Subcutaneous abdominal adipose tissue (tissue), 5 donors: ENCODE measurements at regions not wholly inside any gene's neighbourhood (a gene's known extent, or its start where the extent isn't known, plus 50 kb on each side); places are given as distances from the start of the nearest gene placed in this dataset.

ENCODE experiments used
- H3K27ac ChIP-seq: one replicate; pipeline ENCODE4 v1.7.0; 2013; ENCODE audit warnings: low read depth, mild to moderate bottlenecking, inconsistent platforms, low read length, moderate library complexity
- H3K27me3 ChIP-seq, 5 donors: one replicate each; pipeline ENCODE4 v1.7.0; 2013; ENCODE audit warnings: low read length in 5 of 5, inconsistent platforms in 1 of 5; ENCODE audit not compliant: control insufficient read depth in 5 of 5, insufficient read depth in 4 of 5
- H3K36me3 ChIP-seq, 5 donors: one replicate each; pipeline ENCODE4 v1.7.0; 2013; ENCODE audit warnings: low read length in 5 of 5; ENCODE audit not compliant: control insufficient read depth in 5 of 5, insufficient read depth in 5 of 5
- H3K4me1 ChIP-seq, 5 donors: one replicate each; pipeline ENCODE4 v1.7.0; 2013; ENCODE audit warnings: low read length in 5 of 5, mild to moderate bottlenecking in 3 of 5, moderate library complexity in 1 of 5; ENCODE audit not compliant: control insufficient read depth in 5 of 5, insufficient read depth in 5 of 5
- H3K4me3 ChIP-seq, 5 donors: one replicate each; pipeline ENCODE4 v1.7.0; 2013; ENCODE audit warnings: low read length in 5 of 5, low read depth in 1 of 5
- H3K9ac ChIP-seq, 5 donors: one replicate each; pipeline ENCODE4 v1.7.0; 2013; ENCODE audit warnings: low read length in 5 of 5, mild to moderate bottlenecking in 4 of 5, moderate library complexity in 3 of 5
- H3K9me3 ChIP-seq, 5 donors: one replicate each; pipeline ENCODE4 v1.7.0; 2013; ENCODE audit warnings: low read length in 5 of 5; ENCODE audit not compliant: control insufficient read depth in 5 of 5
- donor health status: healthy.
- donor health status: healthy.
- donor health status: healthy.
- donor health status: healthy.
- donor health status: healthy.

GRCh38 chr2:18396329-18397010 lies 164.0 kb downstream of the RDH14 start:
- Histone ChIP-seq H3K4me3 (no peak overlapping the region), H3K4me1 (no peaks in the 10 kb centered on the region), H3K27ac (no peak overlapping the region), H3K9me3 (no peaks in the 10 kb centered on the region), H3K36me3 (no peaks in the 10 kb centered on the region), H3K9ac (no peak overlapping the region), H3K27me3 (no peaks in the 10 kb centered on the region)

- Histone ChIP-seq H3K27me3 (no peaks in the 10 kb centered on the region), H3K36me3 (no peaks in the 10 kb centered on the region), H3K27ac (no peak overlapping the region), H3K9me3 (no peaks in the 10 kb centered on the region), H3K4me3 (no peak overlapping the region), H3K4me1 (no peaks in the 10 kb centered on the region), H3K9ac (no peak overlapping the region)
Measured at GRCh38 chr2:18395555-18395954, 164.9 kb downstream of the RDH14 start.

GRCh38 chr2:18387441-18388206 lies 172.8 kb downstream of the RDH14 start:
- Histone ChIP-seq H3K9ac (no peak overlapping the region), H3K27ac (no peak overlapping the region), H3K36me3 (no peaks in the 10 kb centered on the region), H3K4me1 (peaks cover 0 to 3% (median 0%) of the 10 kb centered on the region in 5 donors), H3K9me3 (no peaks in the 10 kb centered on the region), H3K4me3 (no peak overlapping the region), H3K27me3 (no peaks in the 10 kb centered on the region)

GRCh38 chr2:18384242-18384641 lies 176.2 kb downstream of the RDH14 start:
- H3K36me3 ChIP-seq = no peaks in the 10 kb centered on the region
- peaks cover 0 to 6% (median 3%) of the 10 kb centered on the region in 5 donors for H3K27me3 ChIP-seq
- H3K4me3 ChIP-seq = no peak overlapping the region
- no peaks in the 10 kb centered on the region for H3K9me3 ChIP-seq
- H3K27ac ChIP-seq = no peak overlapping the region
- H3K9ac ChIP-seq = no peak overlapping the region
- H3K4me1 ChIP-seq = peaks cover 0 to 3% (median 0%) of the 10 kb centered on the region in 5 donors

- Histone ChIP-seq H3K27ac (no peak overlapping the region), H3K4me1 (no peaks in the 10 kb centered on the region), H3K9ac (no peak overlapping the region), H3K27me3 (peaks cover 0 to 8% (median 5%) of the 10 kb centered on the region in 5 donors), H3K4me3 (no peak overlapping the region), H3K9me3 (no peaks in the 10 kb centered on the region), H3K36me3 (no peaks in the 10 kb centered on the region)
Measured at GRCh38 chr2:18381386-18381785, 179.1 kb downstream of the RDH14 start.

- H3K4me3 ChIP-seq = no peak overlapping the region
- H3K9me3 ChIP-seq = no peaks in the 10 kb centered on the region
- H3K27me3 ChIP-seq = peaks cover 0 to 8% (median 5%) of the 10 kb centered on the region in 5 donors
- no peaks in the 10 kb centered on the region for H3K36me3 ChIP-seq
- H3K9ac ChIP-seq = no peak overlapping the region
- H3K4me1 ChIP-seq = no peaks in the 10 kb centered on the region
- H3K27ac ChIP-seq = no peak overlapping the region
Measured at GRCh38 chr2:18380321-18380720, 180.1 kb downstream of the RDH14 start.

GRCh38 chr2:18379870-18380269 lies 180.6 kb downstream of the RDH14 start:
- Histone ChIP-seq H3K27me3 (peaks cover 0 to 8% (median 5%) of the 10 kb centered on the region in 5 donors), H3K4me1 (no peaks in the 10 kb centered on the region), H3K27ac (no peak overlapping the region), H3K4me3 (no peak overlapping the region), H3K9ac (no peak overlapping the region), H3K36me3 (no peaks in the 10 kb centered on the region), H3K9me3 (no peaks in the 10 kb centered on the region)

- H3K4me1 ChIP-seq = no peaks in the 10 kb centered on the region
- no peaks in the 10 kb centered on the region for H3K9me3 ChIP-seq
- H3K27ac ChIP-seq = no peak overlapping the region
- no peak overlapping the region for H3K9ac ChIP-seq
- H3K27me3 ChIP-seq = peaks cover 0 to 8% (median 5%) of the 10 kb centered on the region in 5 donors
- no peak overlapping the region for H3K4me3 ChIP-seq
- H3K36me3 ChIP-seq = no peaks in the 10 kb centered on the region
Measured at GRCh38 chr2:18378020-18378653, 182.3 kb downstream of the RDH14 start.

GRCh38 chr2:18376936-18377335 lies 183.5 kb downstream of the RDH14 start:
- no peak overlapping the region for H3K4me3 ChIP-seq
- H3K36me3 ChIP-seq = no peaks in the 10 kb centered on the region
- no peaks in the 10 kb centered on the region for H3K4me1 ChIP-seq
- peaks cover 0 to 8% (median 5%) of the 10 kb centered on the region in 5 donors for H3K27me3 ChIP-seq
- no peaks in the 10 kb centered on the region for H3K9me3 ChIP-seq
- H3K9ac ChIP-seq = no peak overlapping the region
- no peak overlapping the region for H3K27ac ChIP-seq

GRCh38 chr2:18373664-18374063 lies 186.8 kb downstream of the RDH14 start:
- H3K36me3 ChIP-seq = no peaks in the 10 kb centered on the region
- H3K27ac ChIP-seq = no peak overlapping the region
- no peak overlapping the region for H3K9ac ChIP-seq
- peaks cover 0 to 3% (median 0%) of the 10 kb centered on the region in 5 donors for H3K27me3 ChIP-seq
- H3K4me1 ChIP-seq = no peaks in the 10 kb centered on the region
- H3K9me3 ChIP-seq = no peaks in the 10 kb centered on the region
- no peak overlapping the region for H3K4me3 ChIP-seq
